HTR-8/SVneo (cell line): ENCODE measurements at regions not wholly inside any gene's neighbourhood (a gene's known extent, or its start where the extent isn't known, plus 50 kb on each side); places are given as distances from the start of the nearest gene placed in this dataset.

ENCODE experiments used
- DNase-seq: peaks from one replicate; pipeline ENCODE4 v3.0.0; 2011; ENCODE audit warnings: low spot score, mixed read lengths; ENCODE audit not compliant: insufficient read length
- FAIRE-seq: peaks from 2 replicates; lab custom pipeline; 2011; peaks lifted over from hg19 to GRCh38; lab: Jason Lieb, UNC

DNA sequence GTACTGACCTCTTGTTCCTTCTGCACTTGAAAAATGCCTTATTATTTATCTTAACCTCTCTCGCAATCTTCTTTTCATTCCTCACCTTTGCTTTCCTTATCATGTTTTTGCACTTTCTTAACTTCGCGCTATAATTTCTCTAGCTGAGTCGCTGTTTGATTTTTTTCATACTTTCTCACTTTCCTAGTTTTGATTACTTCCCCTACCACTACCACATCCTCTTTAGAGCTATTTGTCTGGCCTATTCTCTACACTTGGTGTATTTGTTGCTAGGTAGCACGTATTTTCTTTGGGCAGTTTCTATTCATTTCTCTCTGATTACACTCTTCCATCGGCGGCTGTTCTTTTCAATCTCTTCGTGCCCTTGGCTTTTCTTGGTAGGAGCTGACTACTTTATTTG, 611.8 kb downstream of the BNC2 start:
- no peak for FAIRE-seq

DNA sequence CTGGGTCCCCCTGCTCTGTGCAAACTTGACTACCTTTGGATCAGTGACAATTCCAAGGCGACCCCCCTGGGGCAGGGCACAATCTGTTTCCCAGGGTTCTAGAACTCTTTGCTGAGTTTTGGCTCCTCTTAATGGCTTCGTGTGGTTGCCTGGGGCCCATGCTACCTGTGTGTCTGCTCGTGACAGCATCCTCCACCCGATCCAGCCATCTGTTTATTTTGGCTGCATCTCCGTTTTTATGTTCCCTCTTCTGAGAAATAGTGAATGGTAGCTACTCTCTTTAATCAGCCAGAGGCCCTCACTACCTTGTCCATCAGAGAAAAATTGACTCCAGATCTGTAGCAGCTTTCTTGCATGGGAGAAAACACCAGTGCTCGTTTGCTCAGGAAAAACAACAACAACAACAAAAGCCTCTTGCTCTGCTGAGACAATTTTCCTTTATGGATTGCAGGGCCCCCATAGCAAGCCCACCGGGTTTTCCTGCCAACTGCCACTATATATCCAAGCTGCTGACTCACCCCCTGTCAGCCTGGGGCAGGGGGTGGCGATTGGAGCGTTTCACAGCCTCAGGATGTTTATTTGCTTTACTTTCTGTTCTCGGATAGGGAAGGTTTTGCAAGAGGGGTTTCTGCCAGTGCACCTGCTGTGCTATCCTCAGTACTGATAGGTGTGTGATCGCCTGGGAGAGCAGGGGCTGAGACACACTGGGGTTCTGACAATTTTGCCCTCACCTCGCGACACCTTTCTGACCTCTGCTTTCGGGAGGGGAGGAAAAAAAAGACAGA, 607.8 kb downstream of the BNC2 start:
- FAIRE-seq = no peak
- DNase-seq = no peak

More for the DNA sequence above, 611.8 kb downstream of the BNC2 start:
- no peak for DNase-seq

DNA sequence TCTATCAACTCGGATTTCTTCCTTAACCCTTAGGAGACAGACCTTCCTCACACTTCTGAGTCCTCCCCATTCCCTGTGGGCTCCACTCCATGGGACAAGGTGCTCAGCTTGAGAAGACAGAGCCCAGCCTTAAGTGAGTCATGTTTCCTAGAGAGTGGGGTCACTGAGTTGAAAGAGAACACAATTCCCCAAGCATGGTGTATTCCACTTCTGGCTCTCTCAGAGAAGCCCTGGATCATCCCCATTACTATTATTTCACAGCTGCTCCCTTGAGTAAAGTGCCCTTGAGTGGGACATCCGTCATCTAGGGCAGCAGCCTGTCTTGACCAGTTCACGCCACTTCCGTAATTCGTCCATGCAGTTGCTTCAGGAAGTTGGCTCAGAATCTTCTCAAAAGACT, 604.8 kb downstream of the BNC2 start:
- FAIRE-seq = no peak
- no peak for DNase-seq

DNA sequence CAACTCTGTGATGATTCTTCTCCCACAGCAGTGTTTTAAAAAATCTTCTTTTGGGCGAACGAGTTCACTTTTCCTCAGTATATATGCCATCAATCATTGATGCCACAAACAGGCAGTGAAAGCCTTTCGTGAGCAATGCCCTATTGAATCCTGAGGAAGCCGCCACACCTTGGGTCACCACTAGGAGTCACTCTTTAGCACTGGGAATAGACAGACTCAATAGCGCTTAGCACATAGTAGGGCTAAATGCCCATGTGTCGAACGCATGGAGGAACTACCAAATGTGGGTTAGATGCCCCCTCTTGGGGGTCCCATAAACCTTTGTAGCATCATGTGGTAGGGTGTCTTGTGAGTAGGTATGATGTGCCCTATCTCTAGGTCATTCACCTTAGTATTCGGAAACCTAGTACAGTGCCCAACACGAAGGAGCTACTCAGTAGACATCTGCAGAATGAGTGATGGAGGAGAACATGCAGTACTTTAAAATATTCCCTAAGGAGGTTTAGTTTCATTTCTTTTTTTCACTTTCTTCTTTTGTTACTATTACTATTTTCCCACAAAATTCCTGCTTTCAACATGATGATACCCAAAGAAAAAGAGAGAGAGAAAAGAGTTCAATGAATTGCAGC, 603.7 kb downstream of the BNC2 start:
- FAIRE-seq (peak; percentile 26), DNase-seq (no peak)

DNA sequence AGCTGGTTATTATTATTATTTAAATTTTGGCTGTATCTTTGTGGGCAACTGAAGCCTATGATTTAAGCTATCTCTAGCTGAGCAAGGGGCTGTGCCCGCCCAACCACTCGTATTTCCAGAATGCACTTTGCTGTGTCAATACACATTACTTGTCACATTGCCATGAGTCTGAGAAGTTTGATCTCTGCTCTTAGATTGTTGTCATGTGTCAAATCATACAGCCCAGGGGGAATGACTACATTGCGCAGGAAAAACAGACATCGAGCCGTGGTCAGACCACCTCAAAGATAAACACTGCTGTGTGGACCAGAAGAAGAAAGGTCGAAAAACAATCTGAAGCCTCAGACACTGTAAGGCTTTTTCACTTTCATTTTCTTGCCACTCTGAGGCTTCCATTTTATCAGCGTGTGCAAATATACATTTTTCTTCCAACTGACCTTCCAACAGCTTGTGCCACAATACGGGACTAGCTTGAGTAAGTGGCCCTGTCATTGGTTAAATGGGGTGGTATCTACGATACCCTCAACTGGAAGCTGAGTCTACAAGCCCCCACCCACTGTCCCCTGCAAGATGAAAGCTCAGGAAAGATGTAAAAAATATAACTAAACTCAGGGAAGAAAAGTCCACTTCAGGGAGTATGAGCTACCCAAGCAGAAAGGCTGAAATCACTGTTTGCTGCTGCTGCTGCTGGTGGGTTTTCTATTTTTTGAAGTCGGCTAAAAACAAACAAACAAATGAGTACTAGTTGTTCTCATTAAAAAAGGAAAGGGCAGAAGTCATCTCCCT, 603.0 kb downstream of the BNC2 start:
- FAIRE-seq = no peak

DNA sequence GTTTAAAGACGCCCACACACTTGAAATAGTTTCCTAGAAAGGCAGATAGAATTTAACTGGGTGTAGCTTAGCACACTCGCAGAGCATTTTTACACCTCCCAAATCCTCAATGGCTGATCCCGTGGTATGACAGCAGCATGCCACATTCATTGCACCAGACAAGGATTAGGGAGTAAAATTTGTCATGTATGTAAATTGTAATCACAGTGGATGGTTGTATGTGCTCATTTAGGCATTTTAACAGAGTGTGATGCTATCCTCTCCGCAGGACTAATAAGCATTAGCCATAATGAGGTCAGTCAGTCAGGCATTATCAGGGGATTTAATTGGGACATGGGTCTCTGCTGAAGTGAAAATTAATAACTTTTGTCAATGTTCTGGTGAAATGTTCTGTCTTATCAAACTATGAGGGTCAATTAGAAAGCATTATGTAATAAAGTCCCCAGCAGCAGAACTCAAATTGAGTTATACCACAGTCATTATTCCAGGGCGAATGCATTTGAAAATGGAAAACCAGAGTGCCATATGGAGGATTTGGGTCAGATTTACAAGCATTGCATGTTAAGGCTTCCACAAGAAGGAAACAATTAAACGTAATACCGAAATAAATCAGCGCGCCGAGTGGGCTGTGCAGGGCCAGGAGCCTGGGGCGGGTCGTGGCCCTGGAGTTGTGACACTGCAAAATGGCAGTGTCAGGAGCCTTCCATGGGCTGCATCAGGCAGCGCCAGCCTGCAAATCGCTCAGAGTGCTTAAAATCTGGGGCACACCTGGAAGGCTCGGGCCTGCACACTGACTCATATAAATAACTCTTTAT, 602.2 kb downstream of the BNC2 start:
- no peak for DNase-seq
- FAIRE-seq = no peak

More for the DNA sequence above, 603.0 kb downstream of the BNC2 start:
- no peak for DNase-seq

GRCh38 chr9:16271967-16272366, 598.5 kb downstream of the BNC2 start:
- FAIRE-seq (no peak), DNase-seq (no peak)

- FAIRE-seq (no peak), DNase-seq (no peak)
These were observed 597.7 kb downstream of the BNC2 start for GRCh38 chr9:16272776-16273175.

DNA sequence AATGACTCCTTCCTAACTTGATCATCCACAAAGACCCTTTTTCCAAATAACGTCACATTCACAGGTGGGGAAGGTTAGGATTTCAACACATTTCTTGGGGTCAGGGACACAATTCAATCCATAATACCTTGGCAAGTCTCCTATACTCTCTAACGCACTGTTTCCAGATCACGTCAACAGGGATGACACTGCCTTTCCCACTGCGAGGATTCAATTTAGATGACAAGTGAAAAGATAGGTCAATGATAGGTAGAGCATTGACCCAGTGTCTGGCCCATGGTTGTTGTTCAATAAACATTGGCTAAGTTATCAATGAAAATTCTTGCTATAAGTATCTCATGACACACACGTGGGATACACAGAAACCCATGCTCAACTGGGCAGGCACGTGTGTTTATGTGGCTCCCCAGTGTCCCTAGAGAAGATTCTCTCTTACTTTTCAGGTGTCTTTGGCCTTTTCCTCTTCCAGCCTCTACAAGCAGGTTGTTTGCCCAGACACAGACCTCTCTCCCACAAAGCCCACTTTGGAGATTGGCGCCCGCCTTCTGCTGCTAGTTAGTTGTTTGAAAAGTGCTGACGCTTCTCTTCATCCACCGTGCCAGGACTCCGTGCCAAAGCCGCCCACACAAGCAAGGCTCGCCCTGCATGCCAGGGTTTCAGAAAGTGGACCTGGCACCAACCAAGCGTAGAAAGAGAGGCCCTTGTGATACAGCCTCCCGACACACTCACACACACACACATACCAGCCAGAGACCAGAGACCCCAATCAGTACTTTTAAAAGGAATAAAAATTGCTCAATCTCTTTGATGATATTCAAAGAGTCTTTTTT, 594.5 kb downstream of the BNC2 start:
- FAIRE-seq = no peak
- no peak for DNase-seq

DNA sequence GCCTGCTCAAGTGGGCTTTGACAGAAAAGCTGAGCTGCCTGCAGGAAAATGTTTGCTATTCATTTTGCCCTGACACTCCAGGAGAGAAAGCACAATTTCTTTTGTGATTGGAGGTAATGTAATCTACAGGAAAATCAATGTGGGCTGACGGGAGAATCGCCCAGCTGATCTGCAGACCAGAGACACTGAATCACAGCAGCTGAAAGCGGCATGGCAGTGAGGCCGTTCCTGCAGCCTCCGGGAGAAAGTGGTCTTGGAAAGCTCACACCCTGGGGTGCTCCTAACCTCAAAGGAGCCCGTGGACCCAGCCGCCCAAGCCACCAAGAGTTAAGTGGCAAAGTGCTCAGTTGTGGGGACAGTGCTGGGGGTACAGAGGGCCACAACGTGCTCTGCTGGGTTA, 593.6 kb downstream of the BNC2 start:
- FAIRE-seq = no peak
- no peak for DNase-seq

- FAIRE-seq = no peak
- no peak for DNase-seq
These were observed 593.0 kb downstream of the BNC2 start for GRCh38 chr9:16277471-16277960.

DNA sequence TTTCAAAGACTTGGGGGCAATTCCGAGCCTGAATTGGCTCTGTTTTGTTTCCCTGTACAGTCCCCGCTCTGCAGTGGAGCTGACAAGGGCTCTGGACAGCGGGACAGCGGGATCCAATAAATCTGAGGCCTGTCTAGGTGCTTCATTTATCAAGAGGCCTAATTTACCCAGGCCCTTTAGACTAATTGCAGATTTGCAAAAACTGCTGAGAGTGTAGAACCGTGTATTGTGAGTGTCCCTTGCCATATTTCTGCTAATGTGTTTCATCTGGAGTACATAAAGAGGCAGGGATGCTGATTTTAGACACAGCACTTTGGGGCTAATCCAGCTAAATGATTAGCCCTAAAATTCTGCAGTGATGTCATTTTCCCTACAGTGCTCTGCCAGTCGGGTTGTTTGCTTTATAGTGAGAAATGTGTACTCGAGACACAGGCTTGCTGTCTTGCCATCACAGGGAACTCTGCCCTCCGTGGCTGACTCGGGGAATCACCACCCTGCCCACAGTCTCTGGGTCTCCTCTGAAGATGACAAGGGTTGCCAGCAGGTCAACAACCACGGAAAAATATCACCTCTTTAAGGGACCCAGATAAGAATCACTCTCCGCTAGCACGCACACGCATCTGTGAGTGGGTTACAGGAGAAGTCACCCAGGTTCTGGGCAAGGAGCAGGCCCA, 592.0 kb downstream of the BNC2 start:
- FAIRE-seq = no peak
- no peak for DNase-seq

GRCh38 chr9:16281707-16282106, 588.8 kb downstream of the BNC2 start:
- no peak for FAIRE-seq
- no peak for DNase-seq

- no peak for FAIRE-seq
- DNase-seq = no peak
These were observed 588.3 kb downstream of the BNC2 start for GRCh38 chr9:16282216-16282615.

GRCh38 chr9:16282718-16283117, 587.8 kb downstream of the BNC2 start:
- FAIRE-seq = no peak
- no peak for DNase-seq

DNA sequence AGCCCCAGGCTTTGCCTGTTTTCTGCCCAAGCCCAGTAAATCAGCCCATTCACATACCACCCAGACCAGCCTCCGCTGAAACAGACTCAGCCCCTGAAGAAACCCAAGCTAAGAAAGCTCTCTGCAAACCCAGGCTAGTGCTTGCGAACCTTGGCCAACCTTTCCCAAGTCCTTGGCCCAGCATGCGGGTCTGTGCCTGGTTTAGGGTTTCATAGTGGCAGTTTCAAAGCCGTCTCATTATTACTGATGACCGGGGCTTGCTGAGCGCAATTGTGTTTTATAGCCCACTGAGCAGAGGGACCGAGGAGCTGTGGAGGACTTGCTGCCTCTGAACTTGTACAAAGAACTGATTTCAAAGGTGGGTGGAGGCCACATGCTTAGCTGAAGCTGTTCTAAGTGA, 584.3 kb downstream of the BNC2 start:
- FAIRE-seq (no peak), DNase-seq (no peak)

- DNase-seq = no peak
- FAIRE-seq = no peak
These were observed 580.8 kb downstream of the BNC2 start for GRCh38 chr9:16289639-16290038.

DNA sequence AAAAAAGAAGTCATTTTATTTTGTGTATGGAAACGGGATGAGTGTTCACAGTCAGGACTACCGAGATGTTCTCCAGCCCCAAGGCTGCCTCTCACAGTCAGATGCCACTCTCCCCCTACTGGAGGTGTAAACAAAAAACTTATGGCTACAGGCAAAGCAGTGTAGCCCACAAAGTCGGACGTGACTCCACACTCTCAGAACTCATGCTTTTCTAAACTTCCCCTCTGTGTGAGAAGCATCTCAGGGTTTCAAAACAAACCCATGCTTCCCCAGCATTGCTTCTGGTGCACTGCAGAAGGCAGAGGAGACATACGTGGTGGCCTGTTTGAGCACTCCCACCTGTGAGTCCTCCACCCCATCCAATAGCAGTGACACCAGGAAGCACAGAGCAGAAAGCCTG, 580.3 kb downstream of the BNC2 start:
- FAIRE-seq = no peak

DNA sequence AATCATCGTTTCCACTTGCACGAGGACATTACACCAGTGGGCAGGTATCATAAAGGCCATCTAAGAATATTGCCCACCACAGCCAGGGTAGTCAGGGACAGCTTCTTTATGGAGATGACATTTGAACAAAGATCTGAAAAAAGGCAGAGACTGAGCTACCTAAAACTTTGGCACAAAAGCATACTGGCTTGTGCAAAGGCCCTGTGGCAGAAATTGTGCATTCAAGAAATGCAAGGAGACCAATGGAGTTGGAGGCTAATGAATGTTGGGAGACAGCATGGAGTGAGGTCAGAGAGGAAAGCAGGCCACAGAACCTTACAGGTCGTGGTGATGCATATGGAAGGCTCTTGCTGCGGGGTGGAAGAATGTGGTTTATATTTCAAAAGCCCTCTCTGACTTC, 578.5 kb downstream of the BNC2 start:
- no peak for FAIRE-seq
- DNase-seq = no peak

More for the DNA sequence above, 580.3 kb downstream of the BNC2 start:
- DNase-seq = no peak
